ENCODE measurements at regions not wholly inside any gene's neighbourhood (a gene's known extent, or its start where the extent isn't known, plus 50 kb on each side); places are given as distances from the start of the nearest gene placed in this dataset.

GRCh38 chr16:66188917-66189725 lies 177.4 kb upstream of the CDH5 start:
- TF ChIP-seq GATA2 (IDR thresholded peaks at IDR 0.05; ENCODE audit: low read depth, low read length) (no peak), GATA3 (IDR thresholded peaks at IDR 0.05; ENCODE audit: low read depth, low read length) (no peak)
